SH-SY5Y (cell line): ENCODE measurements at regions not wholly inside any gene's neighbourhood (a gene's known extent, or its start where the extent isn't known, plus 50 kb on each side); places are given as distances from the start of the nearest gene placed in this dataset.

Source experiments
- GATA2 ChIP-seq: IDR thresholded peaks from 2 replicates; pipeline ENCODE4 v1.6.1; 2011; ENCODE audit warnings: mild to moderate bottlenecking, low read depth, low read length
- GATA3 ChIP-seq: IDR thresholded peaks from 2 replicates; pipeline ENCODE4 v1.6.1; 2011; ENCODE audit warnings: low read depth, mild to moderate bottlenecking, low read length, moderate library complexity

DNA sequence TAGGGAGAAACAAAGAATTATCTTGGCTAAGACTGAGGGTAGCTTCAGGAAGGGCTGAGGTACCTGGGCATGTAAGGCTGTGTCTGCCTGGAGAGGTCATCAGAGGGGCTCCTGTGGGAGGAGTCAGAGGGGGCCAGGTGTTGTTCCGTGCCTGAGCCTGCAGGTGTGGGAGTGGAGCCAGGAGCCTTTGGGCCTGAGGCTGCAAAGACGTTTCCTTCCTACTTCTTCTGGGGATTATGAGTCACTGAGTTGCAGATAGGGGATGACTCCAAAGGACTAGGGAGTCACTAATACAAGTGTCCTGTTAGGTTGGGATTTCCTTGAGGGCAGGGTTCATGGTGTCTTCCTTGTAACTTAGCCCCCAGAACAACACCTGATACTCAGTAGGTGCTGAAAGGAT is 391.1 kb downstream of the ARHGEF28 start:
- TF ChIP-seq GATA2 (no peak), GATA3 (no peak)
